Activated naive CD4-positive, alpha-beta T cell treated with anti-CD3 and anti-CD28 coated beads, Interleukin-2, amount 50 U/mL, for 72 hours (primary cell): ENCODE measurements at regions not wholly inside any gene's neighbourhood (a gene's known extent, or its start where the extent isn't known, plus 50 kb on each side); places are given as distances from the start of the nearest gene placed in this dataset.
"Not testable (repeated sequence)": the region's sequence is repeated elsewhere in the genome, so short reads cannot be mapped to it uniquely, and the experiment has no call there.

Source experiments
- ATAC-seq, 2 donors: fragments of 150-1000 bp; cut with Tn5 transposase; 2 replicates each; pipeline ENCODE4 v1.10.0; 2021; ENCODE audit warnings: mild to moderate bottlenecking in 2 of 2, moderate library complexity in 2 of 2
- DNase-seq, 2 donors: peaks; one replicate each; pipeline ENCODE4 v3.0.0; 2021 to 2022; ENCODE audit warnings: low spot score in 2 of 2
- H3K27ac Mint-ChIP-seq, 2 donors: one replicate each; pipeline ENCODE4 v1.8.0; 2022; ENCODE audit warnings: mild to moderate bottlenecking in 2 of 2, mixed read lengths in 2 of 2
- H3K36me3 Mint-ChIP-seq, 2 donors: one replicate each; pipeline ENCODE4 v1.8.0; 2022; ENCODE audit warnings: mixed read lengths in 2 of 2
- H3K9me3 Mint-ChIP-seq, 2 donors: one replicate each; pipeline ENCODE4 v1.8.0; 2022; ENCODE audit warnings: mixed read lengths in 2 of 2

GRCh38 chr1:120465900-120466299 is 51.1 kb downstream of the NBPF8 start:
- DNase-seq, ATAC-seq, H3K9me3 Mint-ChIP-seq, H3K27ac Mint-ChIP-seq, H3K36me3 Mint-ChIP-seq: not testable (repeated sequence)

GRCh38 chr1:120477663-120478062 is 62.8 kb downstream of the NBPF8 start:
- H3K36me3 Mint-ChIP-seq, ATAC-seq, H3K9me3 Mint-ChIP-seq, H3K27ac Mint-ChIP-seq, DNase-seq: not testable (repeated sequence)

- not testable (repeated sequence) for DNase-seq, ATAC-seq, H3K9me3 Mint-ChIP-seq, H3K36me3 Mint-ChIP-seq, H3K27ac Mint-ChIP-seq
These were observed 63.6 kb downstream of the NBPF8 start for GRCh38 chr1:120478400-120478799.

- ATAC-seq, H3K9me3 Mint-ChIP-seq, H3K36me3 Mint-ChIP-seq, H3K27ac Mint-ChIP-seq, DNase-seq: not testable (repeated sequence)
These were observed 72.7 kb downstream of the NBPF8 start for GRCh38 chr1:120487542-120487941.

- H3K27ac Mint-ChIP-seq, H3K9me3 Mint-ChIP-seq, H3K36me3 Mint-ChIP-seq, ATAC-seq, DNase-seq: not testable (repeated sequence)
These were observed 74.4 kb downstream of the NBPF8 start for GRCh38 chr1:120489217-120489616.

GRCh38 chr1:120497145-120497544 is 82.3 kb downstream of the NBPF8 start:
- not testable (repeated sequence) for DNase-seq, ATAC-seq, H3K36me3 Mint-ChIP-seq, H3K27ac Mint-ChIP-seq, H3K9me3 Mint-ChIP-seq

- ATAC-seq = peak; percentile 34 to 68
These were observed 88.4 kb downstream of the NBPF8 start for GRCh38 chr1:120503284-120503683.

GRCh38 chr1:120506352-120506751 is 91.5 kb downstream of the NBPF8 start:
- DNase-seq, ATAC-seq, H3K36me3 Mint-ChIP-seq, H3K9me3 Mint-ChIP-seq, H3K27ac Mint-ChIP-seq: not testable (repeated sequence)

More at GRCh38 chr1:120503284-120503683, 88.4 kb downstream of the NBPF8 start:
- H3K36me3 Mint-ChIP-seq, DNase-seq, H3K9me3 Mint-ChIP-seq, H3K27ac Mint-ChIP-seq: not testable (repeated sequence)

- ATAC-seq, H3K9me3 Mint-ChIP-seq, DNase-seq, H3K27ac Mint-ChIP-seq, H3K36me3 Mint-ChIP-seq: not testable (repeated sequence)
These were observed 93.5 kb downstream of the NBPF8 start for GRCh38 chr1:120508351-120508750.

- DNase-seq, H3K36me3 Mint-ChIP-seq, H3K9me3 Mint-ChIP-seq, ATAC-seq, H3K27ac Mint-ChIP-seq: not testable (repeated sequence)
These were observed 94.4 kb downstream of the NBPF8 start for GRCh38 chr1:120509258-120509657.

GRCh38 chr1:120513099-120513498 is 98.3 kb downstream of the NBPF8 start:
- not testable (repeated sequence) for H3K27ac Mint-ChIP-seq, H3K9me3 Mint-ChIP-seq, H3K36me3 Mint-ChIP-seq, DNase-seq, ATAC-seq

- H3K9me3 Mint-ChIP-seq, ATAC-seq, DNase-seq, H3K36me3 Mint-ChIP-seq, H3K27ac Mint-ChIP-seq: not testable (repeated sequence)
These were observed 98.7 kb downstream of the NBPF8 start for GRCh38 chr1:120513531-120513930.

- H3K9me3 Mint-ChIP-seq, DNase-seq, H3K36me3 Mint-ChIP-seq, H3K27ac Mint-ChIP-seq, ATAC-seq: not testable (repeated sequence)
These were observed 104.4 kb downstream of the NBPF8 start for GRCh38 chr1:120519196-120519595.

GRCh38 chr1:120524416-120524815 is 109.6 kb downstream of the NBPF8 start:
- not testable (repeated sequence) for ATAC-seq, H3K27ac Mint-ChIP-seq, DNase-seq, H3K36me3 Mint-ChIP-seq, H3K9me3 Mint-ChIP-seq

GRCh38 chr1:120525386-120525785 is 110.6 kb downstream of the NBPF8 start:
- DNase-seq, H3K9me3 Mint-ChIP-seq, H3K27ac Mint-ChIP-seq, H3K36me3 Mint-ChIP-seq: not testable (repeated sequence)
- ATAC-seq = peak in 1 of 2 donors; percentile 47

- H3K9me3 Mint-ChIP-seq, DNase-seq, H3K27ac Mint-ChIP-seq, H3K36me3 Mint-ChIP-seq: not testable (repeated sequence)
- peak; percentile 91 to 96 for ATAC-seq
These were observed 114.7 kb downstream of the NBPF8 start for GRCh38 chr1:120529475-120530089.

- not testable (repeated sequence) for ATAC-seq
These were observed 116.6 kb downstream of the NBPF8 start for GRCh38 chr1:120531455-120531854.

GRCh38 chr1:120534361-120535047 is 119.7 kb downstream of the NBPF8 start:
- H3K9me3 Mint-ChIP-seq, H3K36me3 Mint-ChIP-seq, DNase-seq: not testable (repeated sequence)
- peak; percentile 83 to 89 for ATAC-seq
- peak overlapping the region; percentile 59 to 88 for H3K27ac Mint-ChIP-seq

More at GRCh38 chr1:120531455-120531854, 116.6 kb downstream of the NBPF8 start:
- not testable (repeated sequence) for H3K36me3 Mint-ChIP-seq, H3K9me3 Mint-ChIP-seq, H3K27ac Mint-ChIP-seq, DNase-seq
